ENCODE measurements at regions not wholly inside any gene's neighbourhood (a gene's known extent, or its start where the extent isn't known, plus 50 kb on each side); places are given as distances from the start of the nearest gene placed in this dataset.

DNA sequence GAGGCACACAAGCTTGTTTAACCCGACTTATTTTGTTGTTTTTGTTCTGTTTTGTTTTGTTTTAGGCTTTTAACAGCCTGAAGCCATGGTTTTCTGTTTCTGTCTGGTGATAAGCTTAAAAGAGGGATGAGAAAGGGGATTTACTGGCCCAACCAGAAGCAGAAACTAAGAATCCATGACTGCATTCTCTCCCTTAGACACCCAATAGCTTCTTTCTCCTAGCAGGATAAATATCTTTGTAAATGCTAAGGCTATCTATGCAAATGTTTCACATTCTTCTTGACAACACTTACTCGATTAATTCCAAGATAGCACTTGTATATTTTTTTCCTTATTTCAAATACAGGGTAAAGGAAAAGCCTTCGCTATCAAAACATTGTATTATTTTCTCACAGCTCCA, 53.7 kb upstream of the SMAD1 start:
- no peak for DNase-seq (ENCODE audit: low spot score in 2 of 2)
- Mint-ChIP-seq H3K9me3 (peaks cover 9% of the 10 kb centered on the region), H3K36me3 (no peaks in the 10 kb centered on the region), H3K27me3 (peaks cover 3% of the 10 kb centered on the region), H3K4me3 (no peak overlapping the region), H3K27ac (no peak overlapping the region), H3K4me1 (no peaks in the 10 kb centered on the region)
- ATAC-seq (ENCODE audit: low read depth), result no peak

DNA sequence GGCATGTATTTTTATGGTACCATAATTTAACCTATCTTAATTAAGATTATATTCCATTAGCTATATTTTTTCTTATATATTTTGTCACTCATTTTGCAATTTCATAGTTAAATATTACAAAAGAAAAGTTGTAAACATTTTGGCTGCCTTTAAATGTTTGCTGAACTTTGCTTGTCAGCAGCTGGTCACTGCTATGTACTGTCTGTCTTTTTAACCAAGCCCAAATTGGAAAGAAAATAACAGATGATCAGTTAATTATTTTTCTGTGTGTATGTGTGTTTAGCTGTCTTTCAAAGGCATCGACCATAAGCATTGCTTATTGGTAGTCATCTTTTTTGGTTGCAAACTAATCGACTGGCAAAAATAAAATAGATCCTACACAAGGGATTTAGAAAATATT, 54.4 kb upstream of the SMAD1 start:
- DNase-seq (ENCODE audit: low spot score in 2 of 2), result no peak
- H3K9me3 Mint-ChIP-seq, result peaks cover 9% of the 10 kb centered on the region
- H3K27me3 Mint-ChIP-seq, result peaks cover 3% of the 10 kb centered on the region
- H3K4me3 Mint-ChIP-seq, result no peak overlapping the region
- no peak for ATAC-seq (ENCODE audit: low read depth)
- H3K4me1 Mint-ChIP-seq, result no peaks in the 10 kb centered on the region
- no peaks in the 10 kb centered on the region for H3K36me3 Mint-ChIP-seq
- H3K27ac Mint-ChIP-seq, result no peak overlapping the region

- no peak for ATAC-seq (ENCODE audit: low read depth)
- Mint-ChIP-seq H3K4me1 (no peaks in the 10 kb centered on the region), H3K27me3 (no peaks in the 10 kb centered on the region), H3K4me3 (no peak overlapping the region), H3K27ac (no peak overlapping the region), H3K9me3 (peaks cover 9% of the 10 kb centered on the region), H3K36me3 (no peaks in the 10 kb centered on the region)
- DNase-seq (ENCODE audit: low spot score in 2 of 2), result no peak
These were observed 58.5 kb upstream of the SMAD1 start for GRCh38 chr4:145423017-145423708.

DNA sequence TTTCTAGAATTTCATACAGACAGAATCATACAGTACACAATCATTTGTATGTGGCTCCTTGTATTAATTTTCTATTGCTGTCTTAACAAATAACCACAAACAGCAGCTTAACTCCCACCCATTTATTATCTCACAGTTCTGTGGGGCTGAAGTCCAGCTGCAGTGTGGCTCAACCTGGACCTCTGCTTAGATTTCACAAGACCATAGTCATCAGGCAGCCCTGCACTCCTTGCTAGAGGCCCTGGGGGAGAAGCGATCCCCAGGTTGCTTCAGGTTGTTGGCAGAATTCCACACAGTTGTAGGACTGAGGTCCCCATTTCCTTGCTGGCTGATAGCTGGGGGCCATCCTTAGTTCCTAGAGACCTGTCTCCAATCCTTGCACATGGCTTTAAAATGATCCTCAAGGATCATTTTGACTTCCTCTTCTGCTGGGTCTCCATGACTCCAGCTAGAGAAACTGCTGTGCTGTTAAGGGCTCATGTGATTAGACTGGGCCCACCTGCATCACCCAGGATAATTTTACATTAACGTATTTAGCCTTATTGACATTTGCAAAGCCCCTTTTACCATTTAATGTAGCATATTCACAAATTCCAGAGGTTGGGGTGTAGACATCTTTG, 60.9 kb upstream of the SMAD1 start:
- no peaks in the 10 kb centered on the region for H3K36me3 Mint-ChIP-seq
- no peak overlapping the region for H3K27ac Mint-ChIP-seq
- no peak overlapping the region for H3K4me3 Mint-ChIP-seq
- H3K9me3 Mint-ChIP-seq, result peaks cover 9% of the 10 kb centered on the region
- peaks cover 2% of the 10 kb centered on the region for H3K27me3 Mint-ChIP-seq
- ATAC-seq (ENCODE audit: low read depth) (no peak), DNase-seq (ENCODE audit: low spot score in 2 of 2) (no peak)
- no peaks in the 10 kb centered on the region for H3K4me1 Mint-ChIP-seq

DNA sequence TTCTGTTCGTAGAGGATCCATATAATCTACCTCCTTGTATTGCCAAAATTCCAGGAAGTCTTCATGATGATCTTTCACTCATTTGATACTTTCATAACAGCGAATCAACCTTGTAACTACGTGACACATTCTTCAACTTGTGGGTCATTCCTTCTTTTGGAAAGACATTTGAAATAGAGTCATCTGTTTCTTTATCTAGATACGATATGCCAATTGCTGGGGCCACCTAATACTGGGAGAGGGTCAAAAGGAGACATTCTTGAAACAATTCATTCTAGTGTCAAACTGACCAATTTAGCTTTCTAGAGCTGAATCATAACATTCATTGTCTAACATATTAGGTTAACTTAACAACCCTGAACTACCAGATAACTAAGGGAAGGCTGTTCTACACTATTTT, 62.9 kb upstream of the SMAD1 start:
- H3K27me3 Mint-ChIP-seq, result peaks cover 2% of the 10 kb centered on the region
- H3K9me3 Mint-ChIP-seq, result peaks cover 1% of the 10 kb centered on the region
- ATAC-seq (ENCODE audit: low read depth) (no peak), DNase-seq (ENCODE audit: low spot score in 2 of 2) (no peak)
- H3K4me1 Mint-ChIP-seq, result no peaks in the 10 kb centered on the region
- no peak overlapping the region for H3K4me3 Mint-ChIP-seq
- H3K36me3 Mint-ChIP-seq, result no peaks in the 10 kb centered on the region
- H3K27ac Mint-ChIP-seq, result no peak overlapping the region

DNA sequence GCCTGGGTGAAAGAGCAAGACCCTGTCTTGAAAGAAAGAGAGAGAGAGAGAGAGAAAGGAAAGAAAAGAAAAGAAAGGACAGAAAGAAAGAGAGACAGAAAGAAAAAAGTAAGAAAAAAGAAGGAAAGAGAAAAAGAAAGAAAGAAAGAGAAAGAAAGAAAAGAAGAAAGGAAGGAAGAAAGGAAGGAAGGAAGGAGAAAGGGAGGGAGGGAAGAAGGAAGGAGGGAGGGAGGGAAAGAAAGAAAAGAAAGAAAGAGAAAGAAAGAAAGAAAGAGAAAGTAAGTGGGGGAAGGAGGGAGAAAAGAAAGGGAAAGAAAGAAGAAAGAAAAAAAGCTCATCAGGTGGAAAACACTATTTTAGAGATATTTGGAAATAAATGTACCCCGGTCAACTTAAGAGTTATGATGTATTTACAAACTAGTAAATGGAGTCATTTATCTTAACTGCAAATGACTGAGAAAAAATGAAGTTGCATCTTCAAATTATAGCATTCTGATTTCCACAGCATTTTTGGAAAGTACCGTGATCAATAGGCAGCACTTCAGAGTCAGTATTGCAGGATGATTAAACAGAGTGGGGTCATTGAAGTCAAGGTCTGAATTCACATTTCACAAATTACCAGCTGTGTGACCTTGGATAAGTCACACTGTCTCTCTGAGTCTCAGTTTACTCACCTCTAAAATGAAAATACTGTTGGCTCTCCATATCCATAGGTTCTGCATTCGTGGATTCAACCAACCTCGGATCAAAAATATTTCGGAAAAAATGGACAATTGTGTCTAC, 64.1 kb upstream of the SMAD1 start:
- ATAC-seq (ENCODE audit: low read depth), result no peak
- Mint-ChIP-seq H3K4me1 (no peaks in the 10 kb centered on the region), H3K36me3 (no peaks in the 10 kb centered on the region), H3K9me3 (no peaks in the 10 kb centered on the region), H3K27ac (peak overlapping the region; percentile 8), H3K27me3 (peaks cover 2% of the 10 kb centered on the region), H3K4me3 (no peak overlapping the region)
- no peak for DNase-seq (ENCODE audit: low spot score in 2 of 2)

DNA sequence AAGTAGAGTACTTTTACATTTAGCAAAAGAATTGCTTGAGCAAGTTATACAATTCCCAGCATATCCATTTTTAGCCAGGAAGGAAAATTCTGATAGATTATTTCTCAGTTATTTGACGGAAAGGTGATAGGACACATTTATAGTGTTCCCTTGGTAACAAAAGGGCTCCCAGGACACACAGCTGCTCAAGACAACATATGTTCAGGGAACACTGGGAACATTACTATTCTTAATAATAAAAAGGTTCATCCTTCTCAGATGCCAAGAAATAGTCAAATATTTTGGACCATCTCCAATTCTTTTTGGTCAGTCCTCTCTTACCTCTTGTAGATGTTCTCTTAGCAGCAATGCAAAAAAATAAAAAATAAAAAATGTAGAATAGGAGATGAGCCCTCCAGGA, 66.8 kb upstream of the SMAD1 start:
- Mint-ChIP-seq H3K27ac (no peak overlapping the region), H3K4me1 (no peaks in the 10 kb centered on the region), H3K9me3 (no peaks in the 10 kb centered on the region), H3K27me3 (peaks cover 4% of the 10 kb centered on the region), H3K4me3 (no peak overlapping the region), H3K36me3 (no peaks in the 10 kb centered on the region)
- ATAC-seq (ENCODE audit: low read depth) (no peak), DNase-seq (ENCODE audit: low spot score in 2 of 2) (no peak)

- no peaks in the 10 kb centered on the region for H3K9me3 Mint-ChIP-seq
- no peak overlapping the region for H3K27ac Mint-ChIP-seq
- ATAC-seq (ENCODE audit: low read depth), result no peak
- no peaks in the 10 kb centered on the region for H3K4me1 Mint-ChIP-seq
- H3K4me3 Mint-ChIP-seq, result no peak overlapping the region
- no peaks in the 10 kb centered on the region for H3K36me3 Mint-ChIP-seq
- peaks cover 4% of the 10 kb centered on the region for H3K27me3 Mint-ChIP-seq
- no peak for DNase-seq (ENCODE audit: low spot score in 2 of 2)
These were observed 67.4 kb upstream of the SMAD1 start for GRCh38 chr4:145414226-145414625.

DNA sequence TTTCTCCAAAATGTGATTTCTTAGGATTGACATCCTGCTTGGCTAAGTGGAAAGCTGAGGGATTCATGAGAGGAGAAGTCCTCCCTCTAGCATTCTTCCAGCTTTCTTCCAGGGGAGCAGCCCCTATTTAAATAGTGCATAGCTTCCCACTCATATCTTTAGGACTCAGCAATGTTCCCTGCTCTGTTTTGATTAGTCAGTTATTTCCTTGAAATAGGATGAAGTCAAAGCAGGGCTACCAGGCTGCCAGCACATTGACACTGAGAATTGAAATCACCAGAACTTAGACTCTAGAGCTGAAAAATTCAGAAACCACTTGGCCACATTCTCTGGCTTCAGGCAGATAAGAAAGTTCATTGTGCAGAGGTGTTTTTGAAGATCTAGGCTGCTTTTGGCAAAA, 74.7 kb upstream of the SMAD1 start:
- H3K4me1 Mint-ChIP-seq, result no peaks in the 10 kb centered on the region

GRCh38 chr4:145404761-145405160, 76.9 kb upstream of the SMAD1 start:
- H3K27ac Mint-ChIP-seq, result no peak overlapping the region
- H3K4me1 Mint-ChIP-seq, result no peaks in the 10 kb centered on the region
- ATAC-seq (ENCODE audit: low read depth), result no peak
- H3K9me3 Mint-ChIP-seq, result no peaks in the 10 kb centered on the region
- DNase-seq (ENCODE audit: low spot score in 2 of 2), result no peak
- no peaks in the 10 kb centered on the region for H3K36me3 Mint-ChIP-seq
- peaks cover 3% of the 10 kb centered on the region for H3K27me3 Mint-ChIP-seq
- no peak overlapping the region for H3K4me3 Mint-ChIP-seq

More for the DNA sequence above, 74.7 kb upstream of the SMAD1 start:
- no peak for ATAC-seq (ENCODE audit: low read depth)
- H3K9me3 Mint-ChIP-seq, result no peaks in the 10 kb centered on the region
- H3K27me3 Mint-ChIP-seq, result peaks cover 2% of the 10 kb centered on the region
- no peaks in the 10 kb centered on the region for H3K36me3 Mint-ChIP-seq
- H3K27ac Mint-ChIP-seq, result no peak overlapping the region
- DNase-seq (ENCODE audit: low spot score in 2 of 2), result no peak
- no peak overlapping the region for H3K4me3 Mint-ChIP-seq

- no peaks in the 10 kb centered on the region for H3K36me3 Mint-ChIP-seq
- no peak overlapping the region for H3K4me3 Mint-ChIP-seq
- ATAC-seq (ENCODE audit: low read depth), result no peak
- no peak overlapping the region for H3K27ac Mint-ChIP-seq
- H3K27me3 Mint-ChIP-seq, result peaks cover 4% of the 10 kb centered on the region
- H3K4me1 Mint-ChIP-seq, result no peaks in the 10 kb centered on the region
- no peak for DNase-seq (ENCODE audit: low spot score in 2 of 2)
- no peaks in the 10 kb centered on the region for H3K9me3 Mint-ChIP-seq
These were observed 85.1 kb upstream of the SMAD1 start for GRCh38 chr4:145396581-145396980.

GRCh38 chr4:145390571-145390970, 91.1 kb upstream of the SMAD1 start:
- Mint-ChIP-seq H3K27ac (no peak overlapping the region), H3K27me3 (peaks cover 13% of the 10 kb centered on the region), H3K36me3 (no peaks in the 10 kb centered on the region), H3K9me3 (no peaks in the 10 kb centered on the region), H3K4me3 (no peak overlapping the region), H3K4me1 (no peaks in the 10 kb centered on the region)
- no peak for ATAC-seq (ENCODE audit: low read depth)
- no peak for DNase-seq (ENCODE audit: low spot score in 2 of 2)

DNA sequence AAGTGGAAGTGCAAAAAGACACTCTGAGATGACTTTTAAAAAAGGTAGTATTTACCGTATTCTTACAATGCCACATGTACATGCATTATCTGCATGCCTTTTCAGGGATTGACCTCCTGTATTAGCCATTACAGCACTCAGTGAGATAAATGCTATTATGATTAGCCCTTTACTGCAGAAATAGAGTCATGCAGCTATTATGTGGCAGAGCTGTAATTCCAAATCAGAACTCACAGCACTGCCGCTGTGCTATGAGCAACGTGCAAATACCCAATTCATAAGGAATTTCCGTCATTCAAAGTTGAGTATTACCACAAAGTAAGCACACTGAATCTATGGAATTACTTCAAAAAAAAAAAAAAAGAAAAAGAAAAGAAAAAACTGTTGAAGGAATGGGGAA, 92.1 kb upstream of the SMAD1 start:
- H3K36me3 Mint-ChIP-seq, result no peaks in the 10 kb centered on the region
- H3K27ac Mint-ChIP-seq, result no peak overlapping the region
- peaks cover 2% of the 10 kb centered on the region for H3K9me3 Mint-ChIP-seq
- no peaks in the 10 kb centered on the region for H3K4me1 Mint-ChIP-seq
- H3K4me3 Mint-ChIP-seq, result no peak overlapping the region
- H3K27me3 Mint-ChIP-seq, result peaks cover 13% of the 10 kb centered on the region
- no peak for DNase-seq (ENCODE audit: low spot score in 2 of 2)
- ATAC-seq (ENCODE audit: low read depth), result no peak

DNA sequence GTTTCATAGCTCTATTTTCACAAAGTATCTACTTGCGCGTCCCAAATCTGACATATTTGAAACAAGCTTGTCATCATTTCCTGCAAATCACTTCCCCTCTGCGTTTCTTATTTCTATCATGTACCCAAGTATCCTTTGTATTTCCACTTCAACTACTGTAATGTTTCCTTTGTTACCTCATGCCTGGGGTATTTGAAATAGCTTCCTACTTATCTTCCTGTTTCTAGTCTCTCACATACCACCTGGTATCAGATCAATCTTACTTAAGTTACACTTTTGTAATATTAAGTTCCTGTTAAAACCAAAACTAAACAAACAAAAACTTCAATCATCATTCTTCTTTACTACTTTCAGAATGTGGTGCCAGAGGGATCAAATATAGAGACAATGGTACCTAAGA, 93.6 kb upstream of the SMAD1 start:
- H3K9me3 Mint-ChIP-seq, result peaks cover 4% of the 10 kb centered on the region
- no peak overlapping the region for H3K4me3 Mint-ChIP-seq
- DNase-seq (ENCODE audit: low spot score in 2 of 2) (no peak), ATAC-seq (ENCODE audit: low read depth) (no peak)
- no peaks in the 10 kb centered on the region for H3K36me3 Mint-ChIP-seq
- no peak overlapping the region for H3K27ac Mint-ChIP-seq
- no peaks in the 10 kb centered on the region for H3K4me1 Mint-ChIP-seq
- peaks cover 15% of the 10 kb centered on the region for H3K27me3 Mint-ChIP-seq
